Stimulated activated CD8-positive, alpha-beta memory T cell treated with anti-CD3 and anti-CD28 coated beads, Interleukin-15, amount 100 ng/mL, for 48 hours (primary cell): ENCODE measurements at regions not wholly inside any gene's neighbourhood (a gene's known extent, or its start where the extent isn't known, plus 50 kb on each side); places are given as distances from the start of the nearest gene placed in this dataset.
"Not testable (repeated sequence)": the region's sequence is repeated elsewhere in the genome, so short reads cannot be mapped to it uniquely, and the experiment has no call there.

Source experiments
- DNase-seq, 2 donors: peaks; one replicate each; pipeline ENCODE4 v3.0.0-alpha.2; 2020; ENCODE audit warnings: low read depth in 2 of 2

- DNase-seq = no peak
These were observed 409.1 kb downstream of the TNS1 start for GRCh38 chr2:217593732-217594131.

- no peak for DNase-seq
These were observed 414.5 kb downstream of the TNS1 start for GRCh38 chr2:217588266-217588665.

GRCh38 chr2:217585362-217585761 lies 417.4 kb downstream of the TNS1 start:
- DNase-seq = no peak

GRCh38 chr2:217580407-217580806 lies 422.4 kb downstream of the TNS1 start:
- DNase-seq = not testable (repeated sequence)

- no peak for DNase-seq
These were observed 429.2 kb downstream of the TNS1 start for GRCh38 chr2:217573571-217573970.

GRCh38 chr2:217570394-217570793 lies 432.4 kb downstream of the TNS1 start:
- DNase-seq = no peak

GRCh38 chr2:217568289-217568971 lies 434.4 kb downstream of the TNS1 start:
- no peak for DNase-seq

GRCh38 chr2:217563565-217563964 lies 439.2 kb downstream of the TNS1 start:
- no peak for DNase-seq

- DNase-seq = no peak
These were observed 439.8 kb downstream of the TNS1 start for GRCh38 chr2:217562871-217563480.

GRCh38 chr2:217559084-217559483 lies 443.7 kb downstream of the TNS1 start:
- DNase-seq = no peak

GRCh38 chr2:217555081-217555876 lies 447.5 kb downstream of the TNS1 start:
- no peak for DNase-seq

- no peak for DNase-seq
These were observed 449.1 kb downstream of the TNS1 start for GRCh38 chr2:217553679-217554078.

- no peak for DNase-seq
These were observed 449.6 kb downstream of the TNS1 start for GRCh38 chr2:217553202-217553601.

- DNase-seq = no peak
These were observed 450.7 kb downstream of the TNS1 start for GRCh38 chr2:217552081-217552480.

GRCh38 chr2:217551252-217551899 lies 451.4 kb downstream of the TNS1 start:
- no peak for DNase-seq

GRCh38 chr2:217539126-217539525 lies 463.7 kb downstream of the TNS1 start:
- DNase-seq = no peak

- no peak for DNase-seq
These were observed 464.1 kb downstream of the TNS1 start for GRCh38 chr2:217538719-217539118.

GRCh38 chr2:217535957-217536708 lies 466.7 kb downstream of the TNS1 start:
- no peak for DNase-seq

- no peak for DNase-seq
These were observed 472.3 kb downstream of the TNS1 start for GRCh38 chr2:217530392-217531090.

- no peak for DNase-seq
These were observed 473.5 kb downstream of the TNS1 start for GRCh38 chr2:217529271-217529670.

GRCh38 chr2:217527590-217528202 lies 475.1 kb downstream of the TNS1 start:
- no peak for DNase-seq
